ENCODE measurements at regions not wholly inside any gene's neighbourhood (a gene's known extent, or its start where the extent isn't known, plus 50 kb on each side); places are given as distances from the start of the nearest gene placed in this dataset.

- in situ Hi-C loops (cut with MboI) (no loop called here), intact Hi-C loops (cut with micrococcal nuclease) (no loop called here)
- DNase-seq (ENCODE audit: extremely low read depth in 1 of 4, low spot score in 3 of 4) (no peak), ATAC-seq (no peak), FAIRE-seq (no peak)
- H3K4me2 ChIP-seq (ENCODE audit: insufficient read depth, low read length): no peak overlapping the region
- ChIA-PET POLR2A (no interaction called here), CTCF (ENCODE audit: low intra/inter-chr PET ratio) (no interaction called here)
- no peaks in the 10 kb centered on the region for H3K27me3 ChIP-seq (ENCODE audit: control insufficient read depth in 2 of 2, insufficient read depth in 2 of 2, low read length in 2 of 2)
- no peaks in the 10 kb centered on the region for H3K9me1 ChIP-seq (ENCODE audit: control insufficient read depth, insufficient read depth, low read length)
- BruUV-seq (replicated peaks): no TSS peak
- no peak overlapping the region for H3K4me3 ChIP-seq
- H2AFZ ChIP-seq (ENCODE audit: low read depth, low read length): no peak overlapping the region
- no peaks in the 10 kb centered on the region for H4K20me1 ChIP-seq (replicated peaks; ENCODE audit: control insufficient read depth, insufficient read depth, low read length)
- TF ChIP-seq, protein P1, sequence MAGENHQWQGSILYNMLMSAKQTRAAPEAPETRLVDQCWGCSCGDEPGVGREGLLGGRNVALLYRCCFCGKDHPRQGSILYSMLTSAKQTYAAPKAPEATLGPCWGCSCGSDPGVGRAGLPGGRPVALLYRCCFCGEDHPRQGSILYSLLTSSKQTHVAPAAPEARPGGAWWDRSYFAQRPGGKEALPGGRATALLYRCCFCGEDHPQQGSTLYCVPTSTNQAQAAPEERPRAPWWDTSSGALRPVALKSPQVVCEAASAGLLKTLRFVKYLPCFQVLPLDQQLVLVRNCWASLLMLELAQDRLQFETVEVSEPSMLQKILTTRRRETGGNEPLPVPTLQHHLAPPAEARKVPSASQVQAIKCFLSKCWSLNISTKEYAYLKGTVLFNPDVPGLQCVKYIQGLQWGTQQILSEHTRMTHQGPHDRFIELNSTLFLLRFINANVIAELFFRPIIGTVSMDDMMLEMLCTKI (IDR thresholded peaks at IDR 0.05; ENCODE audit: partially characterized antibody): no peak
- TF ChIP-seq, protein P2, sequence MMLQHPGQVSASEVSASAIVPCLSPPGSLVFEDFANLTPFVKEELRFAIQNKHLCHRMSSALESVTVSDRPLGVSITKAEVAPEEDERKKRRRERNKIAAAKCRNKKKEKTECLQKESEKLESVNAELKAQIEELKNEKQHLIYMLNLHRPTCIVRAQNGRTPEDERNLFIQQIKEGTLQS (IDR thresholded peaks at IDR 0.05): 0 out of 2 replicates have a peak, but pooled peaks have one; percentile 18
- TF ChIP-seq, protein P2 (CRISPR knock-in tag; conservative IDR thresholded peaks at IDR 0.05): no peak
- no peak for TF ChIP-seq CEBPG (CRISPR knock-in tag; IDR thresholded peaks at IDR 0.05)
- peak; percentile 24 to 57; a peak in 3 of 4 replicates for TF ChIP-seq CEBPG (tag; conservative IDR thresholded peaks at IDR 0.05 in 1 of 2, IDR thresholded peaks at IDR 0.05 in 1 of 2)
- H3K27ac ChIP-seq (ENCODE audit: extremely low read depth, low read depth, low read length): no peak overlapping the region
- H3K9ac ChIP-seq (ENCODE audit: insufficient read depth in 1 of 2, low read depth in 2 of 2, low read length in 2 of 2): no peak overlapping the region
- H3K36me3 ChIP-seq (ENCODE audit: control insufficient read depth, insufficient read depth, low read length): no peaks in the 10 kb centered on the region
- H3K79me2 ChIP-seq (ENCODE audit: control insufficient read depth, insufficient read depth, low read length): no peaks in the 10 kb centered on the region
- no peaks in the 10 kb centered on the region; the same call in 1 of the 2 replicates for H3K9me3 ChIP-seq (replicated peaks; ENCODE audit: control insufficient read depth, insufficient read depth, low read depth, low read length)
- WGBS (ENCODE audit: insufficient coverage, low coverage, missing lambda C conversion rate): 6% methylated on average over 3 of the region's 3 CpGs
- no peaks in the 10 kb centered on the region for H3K4me1 ChIP-seq (replicated peaks in 1 of 2; ENCODE audit: control insufficient read depth in 2 of 2, insufficient read depth in 2 of 2, low read length in 2 of 2)
These were observed 577.9 kb downstream of the PPARGC1A start for GRCh38 chr4:23311983-23312382.

All from K562 (cell line).